GM12801 (cell line): ENCODE measurements at regions not wholly inside any gene's neighbourhood (a gene's known extent, or its start where the extent isn't known, plus 50 kb on each side); places are given as distances from the start of the nearest gene placed in this dataset.

Source experiments
- TF ChIP-seq, protein P1 (sequence below): IDR thresholded peaks from one replicate; pipeline ENCODE4 v1.5.1; 2011; ENCODE audit warnings: control low read depth; ENCODE audit not compliant: insufficient read length; ENCODE audit errors: extremely low read depth

- TF ChIP-seq, protein P1, sequence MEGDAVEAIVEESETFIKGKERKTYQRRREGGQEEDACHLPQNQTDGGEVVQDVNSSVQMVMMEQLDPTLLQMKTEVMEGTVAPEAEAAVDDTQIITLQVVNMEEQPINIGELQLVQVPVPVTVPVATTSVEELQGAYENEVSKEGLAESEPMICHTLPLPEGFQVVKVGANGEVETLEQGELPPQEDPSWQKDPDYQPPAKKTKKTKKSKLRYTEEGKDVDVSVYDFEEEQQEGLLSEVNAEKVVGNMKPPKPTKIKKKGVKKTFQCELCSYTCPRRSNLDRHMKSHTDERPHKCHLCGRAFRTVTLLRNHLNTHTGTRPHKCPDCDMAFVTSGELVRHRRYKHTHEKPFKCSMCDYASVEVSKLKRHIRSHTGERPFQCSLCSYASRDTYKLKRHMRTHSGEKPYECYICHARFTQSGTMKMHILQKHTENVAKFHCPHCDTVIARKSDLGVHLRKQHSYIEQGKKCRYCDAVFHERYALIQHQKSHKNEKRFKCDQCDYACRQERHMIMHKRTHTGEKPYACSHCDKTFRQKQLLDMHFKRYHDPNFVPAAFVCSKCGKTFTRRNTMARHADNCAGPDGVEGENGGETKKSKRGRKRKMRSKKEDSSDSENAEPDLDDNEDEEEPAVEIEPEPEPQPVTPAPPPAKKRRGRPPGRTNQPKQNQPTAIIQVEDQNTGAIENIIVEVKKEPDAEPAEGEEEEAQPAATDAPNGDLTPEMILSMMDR = no peak
Observed at GRCh38 chr2:121095257-121096080, 189.5 kb downstream of the TFCP2L1 start.

DNA sequence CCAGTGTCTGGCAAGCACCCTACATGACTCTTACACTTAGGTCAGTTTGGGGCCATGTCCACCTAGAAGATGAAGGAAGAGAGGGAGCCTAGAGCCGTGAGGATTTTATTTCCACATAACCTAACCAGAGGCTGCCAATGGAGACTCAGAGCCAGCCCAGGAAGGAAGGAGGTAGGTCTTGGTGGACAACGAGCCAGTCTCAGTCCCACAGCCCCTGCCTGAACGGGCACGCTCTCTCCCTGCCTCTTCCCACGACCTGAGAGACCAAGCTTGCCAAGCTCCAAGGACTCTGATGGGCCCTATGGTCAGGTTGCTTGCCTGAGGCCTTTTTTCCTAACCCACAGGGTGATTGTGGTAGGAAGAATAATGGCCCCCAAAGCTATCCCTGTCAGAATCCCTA is 188.4 kb downstream of the TFCP2L1 start:
- TF ChIP-seq, protein P1 = no peak

DNA sequence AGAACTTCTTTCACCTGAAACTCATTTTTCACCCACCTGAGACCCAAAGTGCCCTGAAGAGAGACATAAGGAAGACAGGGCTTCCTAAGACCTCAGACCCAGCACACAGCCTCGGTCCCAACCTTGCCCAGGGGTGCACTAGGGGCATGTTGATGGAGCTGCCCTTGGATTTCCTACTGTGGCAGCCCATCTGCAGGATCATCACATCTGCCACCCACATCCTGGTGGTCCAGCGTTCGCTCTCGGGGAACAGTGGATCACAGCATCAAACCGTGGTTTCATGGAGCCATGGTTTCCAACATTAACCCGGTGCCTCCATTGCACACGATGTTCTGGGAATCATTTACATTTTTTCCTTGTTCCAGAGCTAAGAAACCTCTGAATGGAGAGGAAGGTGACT is 186.4 kb downstream of the TFCP2L1 start:
- TF ChIP-seq, protein P1 = no peak

GRCh38 chr2:121099329-121100290 is 185.4 kb downstream of the TFCP2L1 start:
- TF ChIP-seq, protein P1 = no peak

DNA sequence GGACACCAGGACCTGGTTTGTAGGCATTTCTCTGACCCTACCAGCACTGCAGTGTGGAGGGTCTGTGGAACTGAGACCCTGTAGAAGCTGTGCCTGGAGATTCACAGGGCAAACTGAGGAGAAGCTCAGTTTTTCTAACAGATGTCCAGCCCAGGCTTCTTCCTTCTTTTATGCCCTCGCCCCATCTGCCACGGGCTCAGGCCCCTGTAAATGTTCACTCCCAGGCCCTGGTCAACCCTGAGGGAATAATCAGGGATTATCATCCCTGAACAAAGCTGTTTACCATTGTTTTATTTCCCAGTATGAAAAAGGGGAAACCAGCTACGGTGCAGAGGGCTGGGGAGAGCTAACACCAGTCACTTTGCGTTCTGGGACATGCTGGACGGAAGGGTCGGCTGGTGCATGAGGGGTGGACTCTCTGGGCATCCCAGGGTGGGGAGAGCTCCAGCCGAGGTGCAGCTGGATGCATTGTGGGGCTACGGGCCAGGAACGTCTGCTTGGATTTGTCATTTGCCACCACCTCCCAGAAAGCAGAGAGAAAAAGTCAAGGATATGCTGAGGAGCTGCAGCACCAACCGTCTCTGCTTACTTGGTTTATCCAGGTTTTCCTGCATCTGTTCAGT is 183.8 kb downstream of the TFCP2L1 start:
- TF ChIP-seq, protein P1 = no peak

- TF ChIP-seq, protein P1 = no peak
Observed at GRCh38 chr2:121102941-121103340, 182.1 kb downstream of the TFCP2L1 start.

- TF ChIP-seq, protein P1 = no peak
Observed at GRCh38 chr2:121103960-121104359, 181.0 kb downstream of the TFCP2L1 start.
